ENCODE measurements at regions not wholly inside any gene's neighbourhood (a gene's known extent, or its start where the extent isn't known, plus 50 kb on each side); places are given as distances from the start of the nearest gene placed in this dataset.

DNA sequence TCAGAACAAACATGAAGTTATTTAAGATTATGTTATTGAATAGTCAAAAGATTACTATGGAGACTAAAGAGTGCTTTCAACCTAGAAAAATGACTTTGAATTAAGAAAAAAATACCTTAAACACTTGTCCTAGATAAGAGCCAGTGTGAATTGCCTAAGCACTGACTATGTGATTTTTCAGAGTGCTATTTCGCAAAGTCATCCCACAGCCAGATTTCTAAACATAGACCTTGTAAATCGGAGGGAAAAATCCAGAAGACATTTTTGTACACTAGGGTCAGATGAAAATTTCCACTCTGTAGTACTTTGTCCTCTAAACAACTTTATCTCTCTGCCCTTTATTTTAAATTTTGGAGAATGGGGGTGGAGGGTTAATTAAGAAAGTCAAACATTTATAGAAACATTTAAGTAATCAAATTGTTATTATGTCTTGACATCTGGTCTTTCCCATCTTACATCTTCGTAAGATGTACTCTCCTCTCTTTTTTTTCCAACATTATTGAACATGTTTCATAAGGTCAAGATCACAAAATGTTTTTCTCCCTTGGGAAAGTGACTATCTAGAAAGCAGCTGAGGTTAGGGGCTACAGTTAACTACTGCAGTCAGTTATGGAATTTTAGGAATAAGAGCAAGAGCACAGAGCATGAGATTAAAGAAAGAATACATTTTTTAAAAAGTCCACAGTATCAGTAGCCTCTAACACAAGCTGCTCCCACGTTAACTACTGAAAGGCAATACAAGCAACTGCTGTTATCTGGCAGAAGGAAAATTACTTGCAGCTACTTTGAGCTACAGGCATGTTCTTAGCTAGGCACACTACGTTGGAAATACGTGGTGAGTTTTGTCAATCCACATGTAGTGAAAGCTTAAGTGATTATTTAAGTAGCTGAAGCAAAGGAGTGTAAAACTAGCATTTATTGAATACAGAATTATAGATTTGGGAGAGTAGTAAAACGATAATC, 648.5 kb downstream of the HTR1B start:
- no peak for TF ChIP-seq CTCF (conservative IDR thresholded peaks at IDR 0.05)
- TF ChIP-seq EZH2 (IDR thresholded peaks at IDR 0.05; ENCODE audit: low read depth), result no peak
